PC-3 (cell line): ENCODE measurements at regions not wholly inside any gene's neighbourhood (a gene's known extent, or its start where the extent isn't known, plus 50 kb on each side); places are given as distances from the start of the nearest gene placed in this dataset.

Source experiments
- EZH2 ChIP-seq: fragments of 300-600 bp; sonication (generic); IDR thresholded peaks from one replicate; pipeline ENCODE4 v1.6.1; 2017; ENCODE audit warnings: antibody characterized with exemption, mild to moderate bottlenecking, low read length; ENCODE audit not compliant: unreplicated experiment
- EZH2phosphoT487 ChIP-seq: fragments of 300-600 bp; sonication (generic); IDR thresholded peaks from 2 replicates; pipeline ENCODE4 v1.6.1; 2018; ENCODE audit warnings: mild to moderate bottlenecking, antibody characterized with exemption, low read length, borderline replicate concordance
- TF ChIP-seq, protein P1 (sequence below): fragments of 300-600 bp; sonication (generic); conservative IDR thresholded peaks from 2 replicates; pipeline ENCODE4 v1.5.1; 2017; ENCODE audit warnings: antibody characterized with exemption, low read depth, mild to moderate bottlenecking, low read length

DNA sequence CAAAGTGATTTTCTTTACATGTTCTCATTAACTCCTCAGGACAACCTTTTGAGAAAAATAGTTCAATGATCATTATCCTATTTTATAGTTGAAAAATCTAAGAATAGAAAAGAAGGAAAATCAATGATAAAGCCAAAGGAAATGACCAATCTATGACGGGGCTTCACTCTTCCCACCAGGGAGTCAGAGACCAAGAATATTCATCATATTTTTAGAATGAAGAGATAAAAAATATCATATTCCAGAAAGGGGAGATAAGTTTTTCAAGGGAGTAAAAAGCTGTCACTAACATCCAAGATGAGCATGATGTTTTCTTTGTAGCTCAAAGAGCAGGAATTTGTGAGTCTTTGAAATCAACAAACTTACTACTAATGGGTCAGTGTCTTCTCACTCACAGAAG is 71.5 kb upstream of the LPP start:
- TF ChIP-seq, protein P1, sequence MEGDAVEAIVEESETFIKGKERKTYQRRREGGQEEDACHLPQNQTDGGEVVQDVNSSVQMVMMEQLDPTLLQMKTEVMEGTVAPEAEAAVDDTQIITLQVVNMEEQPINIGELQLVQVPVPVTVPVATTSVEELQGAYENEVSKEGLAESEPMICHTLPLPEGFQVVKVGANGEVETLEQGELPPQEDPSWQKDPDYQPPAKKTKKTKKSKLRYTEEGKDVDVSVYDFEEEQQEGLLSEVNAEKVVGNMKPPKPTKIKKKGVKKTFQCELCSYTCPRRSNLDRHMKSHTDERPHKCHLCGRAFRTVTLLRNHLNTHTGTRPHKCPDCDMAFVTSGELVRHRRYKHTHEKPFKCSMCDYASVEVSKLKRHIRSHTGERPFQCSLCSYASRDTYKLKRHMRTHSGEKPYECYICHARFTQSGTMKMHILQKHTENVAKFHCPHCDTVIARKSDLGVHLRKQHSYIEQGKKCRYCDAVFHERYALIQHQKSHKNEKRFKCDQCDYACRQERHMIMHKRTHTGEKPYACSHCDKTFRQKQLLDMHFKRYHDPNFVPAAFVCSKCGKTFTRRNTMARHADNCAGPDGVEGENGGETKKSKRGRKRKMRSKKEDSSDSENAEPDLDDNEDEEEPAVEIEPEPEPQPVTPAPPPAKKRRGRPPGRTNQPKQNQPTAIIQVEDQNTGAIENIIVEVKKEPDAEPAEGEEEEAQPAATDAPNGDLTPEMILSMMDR = no peak
- TF ChIP-seq EZH2 = no peak
- TF ChIP-seq EZH2phosphoT487 = no peak
